ENCODE measurements at regions not wholly inside any gene's neighbourhood (a gene's known extent, or its start where the extent isn't known, plus 50 kb on each side); places are given as distances from the start of the nearest gene placed in this dataset.

DNA sequence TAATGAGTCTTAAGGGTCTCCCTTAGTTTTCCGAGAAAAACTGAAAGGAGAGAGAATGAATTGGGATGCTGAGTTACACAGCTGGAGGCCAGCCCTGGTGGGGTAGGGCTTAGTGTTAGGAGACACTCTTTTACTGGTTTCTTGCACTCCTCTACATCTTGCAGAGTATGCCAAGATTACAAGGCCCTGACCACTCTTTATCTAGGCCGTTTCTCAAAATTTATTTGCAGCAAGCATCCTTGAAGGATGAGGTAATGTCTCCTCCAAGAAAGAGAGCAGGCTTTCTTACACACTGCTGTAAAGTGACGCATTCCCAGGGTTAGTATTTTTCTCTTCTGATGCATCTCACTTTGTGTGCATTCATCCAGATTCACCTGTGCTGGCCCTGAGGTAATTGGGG, 166.2 kb downstream of the TDRD15 start:
- TF ChIP-seq, protein P1, sequence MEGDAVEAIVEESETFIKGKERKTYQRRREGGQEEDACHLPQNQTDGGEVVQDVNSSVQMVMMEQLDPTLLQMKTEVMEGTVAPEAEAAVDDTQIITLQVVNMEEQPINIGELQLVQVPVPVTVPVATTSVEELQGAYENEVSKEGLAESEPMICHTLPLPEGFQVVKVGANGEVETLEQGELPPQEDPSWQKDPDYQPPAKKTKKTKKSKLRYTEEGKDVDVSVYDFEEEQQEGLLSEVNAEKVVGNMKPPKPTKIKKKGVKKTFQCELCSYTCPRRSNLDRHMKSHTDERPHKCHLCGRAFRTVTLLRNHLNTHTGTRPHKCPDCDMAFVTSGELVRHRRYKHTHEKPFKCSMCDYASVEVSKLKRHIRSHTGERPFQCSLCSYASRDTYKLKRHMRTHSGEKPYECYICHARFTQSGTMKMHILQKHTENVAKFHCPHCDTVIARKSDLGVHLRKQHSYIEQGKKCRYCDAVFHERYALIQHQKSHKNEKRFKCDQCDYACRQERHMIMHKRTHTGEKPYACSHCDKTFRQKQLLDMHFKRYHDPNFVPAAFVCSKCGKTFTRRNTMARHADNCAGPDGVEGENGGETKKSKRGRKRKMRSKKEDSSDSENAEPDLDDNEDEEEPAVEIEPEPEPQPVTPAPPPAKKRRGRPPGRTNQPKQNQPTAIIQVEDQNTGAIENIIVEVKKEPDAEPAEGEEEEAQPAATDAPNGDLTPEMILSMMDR (IDR thresholded peaks at IDR 0.05): no peak
- no peak for TF ChIP-seq POLR2A (IDR thresholded peaks at IDR 0.05)

Data from heart left ventricle (tissue), 13 donors.